ENCODE measurements at regions not wholly inside any gene's neighbourhood (a gene's known extent, or its start where the extent isn't known, plus 50 kb on each side); places are given as distances from the start of the nearest gene placed in this dataset.

DNA sequence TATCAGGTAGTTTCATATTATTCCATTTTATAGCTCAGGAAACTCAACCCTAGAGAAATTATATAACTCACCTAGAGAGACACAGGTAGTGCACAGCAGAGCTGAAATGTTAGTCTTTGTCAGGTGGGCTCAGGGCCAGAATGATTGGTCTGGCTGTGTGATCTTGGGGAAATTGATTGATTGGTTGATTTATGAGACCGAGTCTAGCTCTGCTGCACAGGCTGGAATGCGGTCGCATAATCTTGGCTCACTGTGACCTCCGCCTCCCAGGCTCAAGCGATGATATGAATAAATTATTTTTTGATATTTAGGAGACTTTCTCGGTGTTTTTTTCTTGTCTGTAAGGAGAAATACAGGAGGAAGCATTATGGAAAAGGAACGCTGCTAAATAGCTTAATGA, 239.9 kb upstream of the SLC10A2 start:
- WGBS: 54% methylated on average over 7 of the region's 7 CpGs
- no peak overlapping the region for H3K27ac ChIP-seq (replicated peaks in 1 of 4)
- DNase-seq (ENCODE audit: extremely low spot score): no peak
- no peaks in the 10 kb centered on the region for H3K36me3 ChIP-seq
- peaks cover 0 to 3% (median 0%) of the 10 kb centered on the region in 4 donors for H3K27me3 ChIP-seq
- no peaks in the 10 kb centered on the region for H3K4me1 ChIP-seq
- no peak for TF ChIP-seq POLR2A (IDR thresholded peaks at IDR 0.05; ENCODE audit: low read depth)
- no peak for TF ChIP-seq CTCF (IDR thresholded peaks at IDR 0.05)
- no peak for TF ChIP-seq EP300 (IDR thresholded peaks at IDR 0.05)
- no peak for TF ChIP-seq POLR2AphosphoS5 (IDR thresholded peaks at IDR 0.05)
- H3K4me3 ChIP-seq: no peak overlapping the region
- no peaks in the 10 kb centered on the region for H3K9me3 ChIP-seq
- intact Hi-C loops (cut with DNase I): no loop called here

DNA sequence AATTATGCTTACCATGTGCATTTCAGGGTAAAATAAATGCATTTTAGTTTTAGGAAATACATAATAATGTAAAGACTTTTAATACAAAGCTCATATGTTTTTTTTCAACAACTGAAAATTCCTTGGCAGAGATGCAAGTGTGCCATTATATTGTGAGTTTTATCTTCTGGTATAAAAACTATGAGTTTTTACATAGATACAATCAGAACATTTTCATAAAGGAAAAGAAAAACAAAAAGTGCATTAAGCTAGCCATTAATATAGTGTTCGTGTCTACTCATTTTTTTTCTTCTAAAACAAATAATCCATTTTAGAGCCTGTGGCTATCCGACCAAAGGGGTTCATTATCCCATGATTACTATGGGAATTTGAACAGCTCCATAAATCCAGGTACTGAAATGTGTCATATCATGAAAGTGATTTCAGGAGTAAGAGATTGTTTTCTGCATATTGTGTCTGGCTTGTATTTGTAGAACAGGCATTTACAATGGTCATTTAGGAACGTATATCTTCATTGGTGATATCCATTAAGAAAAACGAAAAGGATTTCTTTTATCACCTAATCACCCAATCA, 236.9 kb upstream of the SLC10A2 start:
- Histone ChIP-seq H3K36me3 (no peaks in the 10 kb centered on the region), H3K27me3 (peaks cover 0 to 3% (median 0%) of the 10 kb centered on the region in 4 donors), H3K4me1 (no peaks in the 10 kb centered on the region), H3K9me3 (no peaks in the 10 kb centered on the region), H3K27ac (replicated peaks in 1 of 4) (no peak overlapping the region), H3K4me3 (no peak overlapping the region)
- DNase-seq (ENCODE audit: extremely low spot score): no peak
- no peak for TF ChIP-seq POLR2AphosphoS5 (IDR thresholded peaks at IDR 0.05)
- no peak for TF ChIP-seq EP300 (IDR thresholded peaks at IDR 0.05)
- TF ChIP-seq CTCF (IDR thresholded peaks at IDR 0.05): no peak
- no peak for TF ChIP-seq POLR2A (IDR thresholded peaks at IDR 0.05; ENCODE audit: low read depth)
- WGBS: 78% methylated on average over 4 of the region's 4 CpGs
- intact Hi-C loops (cut with DNase I): no loop called here

DNA sequence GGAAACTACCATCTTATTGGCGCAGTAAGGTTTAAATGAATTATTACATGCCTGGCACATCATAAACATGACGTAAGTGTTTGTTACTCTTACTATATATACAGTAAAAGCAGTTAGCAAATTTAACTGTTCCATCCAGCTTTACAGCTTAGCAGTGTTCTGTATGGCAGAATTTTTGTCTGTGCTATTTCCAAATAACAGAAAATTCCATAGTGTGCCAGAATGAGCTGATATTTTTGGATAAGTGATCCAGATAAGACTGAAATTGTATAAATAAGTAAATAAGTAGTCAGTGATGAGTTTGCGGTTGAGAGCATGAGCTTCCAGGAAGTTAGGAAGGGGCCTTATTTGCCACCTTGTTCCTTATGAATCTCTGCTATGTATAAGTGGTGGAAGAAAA, 236.5 kb upstream of the SLC10A2 start:
- no peak for TF ChIP-seq POLR2AphosphoS5 (IDR thresholded peaks at IDR 0.05)
- TF ChIP-seq EP300 (IDR thresholded peaks at IDR 0.05): no peak
- TF ChIP-seq POLR2A (IDR thresholded peaks at IDR 0.05; ENCODE audit: low read depth): no peak
- TF ChIP-seq CTCF (IDR thresholded peaks at IDR 0.05): no peak
- intact Hi-C loops (cut with DNase I): no loop called here
- Histone ChIP-seq H3K4me1 (no peaks in the 10 kb centered on the region), H3K4me3 (no peak overlapping the region), H3K36me3 (no peaks in the 10 kb centered on the region), H3K27me3 (peaks cover 0 to 3% (median 0%) of the 10 kb centered on the region in 4 donors), H3K9me3 (no peaks in the 10 kb centered on the region), H3K27ac (replicated peaks in 1 of 4) (no peak overlapping the region)
- no peak for DNase-seq (ENCODE audit: extremely low spot score)
- WGBS: 77% methylated on average over 3 of the region's 3 CpGs

- peaks cover 0 to 10% (median 4%) of the 10 kb centered on the region in 4 donors for H3K9me3 ChIP-seq
- no peak for DNase-seq (ENCODE audit: extremely low spot score)
- H3K36me3 ChIP-seq: no peaks in the 10 kb centered on the region
- no peaks in the 10 kb centered on the region for H3K4me1 ChIP-seq
- H3K27ac ChIP-seq (replicated peaks in 1 of 4): no peak overlapping the region
- WGBS: 84% methylated on average over 3 of the region's 3 CpGs
- H3K4me3 ChIP-seq: no peak overlapping the region
- TF ChIP-seq POLR2AphosphoS5 (IDR thresholded peaks at IDR 0.05) (no peak), POLR2A (IDR thresholded peaks at IDR 0.05; ENCODE audit: low read depth) (no peak), EP300 (IDR thresholded peaks at IDR 0.05) (no peak), CTCF (IDR thresholded peaks at IDR 0.05) (no peak)
- no peaks in the 10 kb centered on the region for H3K27me3 ChIP-seq
- intact Hi-C loops (cut with DNase I): no loop called here
These were observed 232.9 kb upstream of the SLC10A2 start for GRCh38 chr13:103299079-103299478.

- no peak for DNase-seq (ENCODE audit: extremely low spot score)
- Histone ChIP-seq H3K27me3 (no peaks in the 10 kb centered on the region), H3K4me3 (no peak overlapping the region), H3K4me1 (no peaks in the 10 kb centered on the region), H3K36me3 (no peaks in the 10 kb centered on the region), H3K9me3 (peaks cover 0 to 10% (median 4%) of the 10 kb centered on the region in 4 donors), H3K27ac (replicated peaks in 1 of 4) (no peak overlapping the region)
- TF ChIP-seq POLR2A (IDR thresholded peaks at IDR 0.05; ENCODE audit: low read depth): no peak
- TF ChIP-seq CTCF (IDR thresholded peaks at IDR 0.05): no peak
- no peak for TF ChIP-seq POLR2AphosphoS5 (IDR thresholded peaks at IDR 0.05)
- TF ChIP-seq EP300 (IDR thresholded peaks at IDR 0.05): no peak
- 93% methylated on average over 2 of the region's 2 CpGs for WGBS
- intact Hi-C loops (cut with DNase I): no loop called here
These were observed 230.9 kb upstream of the SLC10A2 start for GRCh38 chr13:103297083-103297482.

Data from esophagus muscularis mucosa (tissue), 4 donors.